ENCODE measurements at regions not wholly inside any gene's neighbourhood (a gene's known extent, or its start where the extent isn't known, plus 50 kb on each side); places are given as distances from the start of the nearest gene placed in this dataset.

GRCh38 chr15:95345867-95346266 is 984.6 kb upstream of the NR2F2 start:
- DNase-seq (ENCODE audit: insufficient read length, low spot score) (no peak), FAIRE-seq (no peak)

GRCh38 chr15:95346721-95347475 is 983.6 kb upstream of the NR2F2 start:
- DNase-seq (ENCODE audit: insufficient read length, low spot score) (no peak), FAIRE-seq (no peak)

GRCh38 chr15:95347837-95348236 is 982.7 kb upstream of the NR2F2 start:
- DNase-seq (ENCODE audit: insufficient read length, low spot score) (no peak), FAIRE-seq (no peak)

GRCh38 chr15:95350908-95351307 is 979.6 kb upstream of the NR2F2 start:
- DNase-seq (ENCODE audit: insufficient read length, low spot score) (no peak), FAIRE-seq (no peak)

GRCh38 chr15:95352631-95353187 is 977.8 kb upstream of the NR2F2 start:
- DNase-seq (ENCODE audit: insufficient read length, low spot score), result no peak
- no peak for FAIRE-seq

- FAIRE-seq (no peak), DNase-seq (ENCODE audit: insufficient read length, low spot score) (no peak)
These were observed 977.0 kb upstream of the NR2F2 start for GRCh38 chr15:95353512-95353911.

GRCh38 chr15:95359966-95360365 is 970.5 kb upstream of the NR2F2 start:
- DNase-seq (ENCODE audit: insufficient read length, low spot score) (no peak), FAIRE-seq (no peak)

GRCh38 chr15:95362306-95362705 is 968.2 kb upstream of the NR2F2 start:
- DNase-seq (ENCODE audit: insufficient read length, low spot score) (no peak), FAIRE-seq (no peak)

- no peak for FAIRE-seq
- no peak for DNase-seq (ENCODE audit: insufficient read length, low spot score)
These were observed 966.9 kb upstream of the NR2F2 start for GRCh38 chr15:95363646-95364045.

- FAIRE-seq (no peak), DNase-seq (ENCODE audit: insufficient read length, low spot score) (no peak)
These were observed 964.9 kb upstream of the NR2F2 start for GRCh38 chr15:95365511-95366107.

GRCh38 chr15:95368191-95368590 is 962.3 kb upstream of the NR2F2 start:
- FAIRE-seq (no peak), DNase-seq (ENCODE audit: insufficient read length, low spot score) (no peak)

GRCh38 chr15:95368755-95369601 is 961.5 kb upstream of the NR2F2 start:
- DNase-seq (ENCODE audit: insufficient read length, low spot score) (no peak), FAIRE-seq (no peak)

- no peak for DNase-seq (ENCODE audit: insufficient read length, low spot score)
- no peak for FAIRE-seq
These were observed 960.2 kb upstream of the NR2F2 start for GRCh38 chr15:95370291-95370690.

GRCh38 chr15:95371664-95372063 is 958.8 kb upstream of the NR2F2 start:
- no peak for DNase-seq (ENCODE audit: insufficient read length, low spot score)
- no peak for FAIRE-seq

- FAIRE-seq (no peak), DNase-seq (ENCODE audit: insufficient read length, low spot score) (no peak)
These were observed 955.2 kb upstream of the NR2F2 start for GRCh38 chr15:95375281-95375680.

- no peak for DNase-seq (ENCODE audit: insufficient read length, low spot score)
- no peak for FAIRE-seq
These were observed 953.1 kb upstream of the NR2F2 start for GRCh38 chr15:95377258-95377852.

- FAIRE-seq (no peak), DNase-seq (ENCODE audit: insufficient read length, low spot score) (no peak)
These were observed 936.1 kb upstream of the NR2F2 start for GRCh38 chr15:95394186-95395067.

GRCh38 chr15:95400428-95400827 is 930.1 kb upstream of the NR2F2 start:
- FAIRE-seq, result no peak
- no peak for DNase-seq (ENCODE audit: insufficient read length, low spot score)

- no peak for DNase-seq (ENCODE audit: insufficient read length, low spot score)
- FAIRE-seq, result no peak
These were observed 928.9 kb upstream of the NR2F2 start for GRCh38 chr15:95401587-95401986.

GRCh38 chr15:95405447-95405846 is 925.1 kb upstream of the NR2F2 start:
- DNase-seq (ENCODE audit: insufficient read length, low spot score), result no peak
- no peak for FAIRE-seq
